DND-41 (cell line): ENCODE measurements at regions not wholly inside any gene's neighbourhood (a gene's known extent, or its start where the extent isn't known, plus 50 kb on each side); places are given as distances from the start of the nearest gene placed in this dataset.

ENCODE experiments used
- CTCF ChIP-seq: IDR thresholded peaks from 2 replicates; pipeline ENCODE4 v1.5.1; 2012; ENCODE audit warnings: borderline replicate concordance, low read length, moderate library complexity, mild to moderate bottlenecking; ENCODE audit not compliant: poor library complexity, severe bottlenecking; ENCODE audit errors: extremely low read depth
- EZH2 ChIP-seq: IDR thresholded peaks from 3 replicates; pipeline ENCODE4 v1.6.1; 2012; ENCODE audit warnings: borderline replicate concordance, low read depth, mild to moderate bottlenecking, moderate library complexity, low read length, inconsistent platforms; ENCODE audit not compliant: severe bottlenecking

DNA sequence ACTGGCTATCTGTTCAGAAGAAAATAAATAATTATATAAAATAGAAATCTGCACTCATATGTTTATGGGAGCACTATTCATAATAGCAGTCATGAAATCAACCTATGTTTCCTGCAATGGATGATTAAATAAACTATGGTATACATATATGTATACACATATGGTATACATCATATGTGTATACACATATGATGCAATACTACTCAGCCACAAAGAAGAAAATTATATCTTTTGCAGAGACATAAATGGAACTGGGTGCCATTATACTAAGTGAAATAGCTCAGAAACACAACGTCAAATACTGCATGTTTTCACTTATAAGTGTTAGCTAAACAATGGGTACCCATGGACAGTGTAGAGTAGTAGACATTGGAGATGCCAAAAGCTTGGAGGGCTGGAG lies 381.2 kb upstream of the LRFN5 start:
- TF ChIP-seq CTCF = no peak
- TF ChIP-seq EZH2 = no peak
